SK-N-SH treated with all-trans-retinoic acid at 6 μM for 48 hours (cell line): ENCODE measurements at regions not wholly inside any gene's neighbourhood (a gene's known extent, or its start where the extent isn't known, plus 50 kb on each side); places are given as distances from the start of the nearest gene placed in this dataset.

Experiments
- ARNTL ChIP-seq: fragments of 450-650 bp; formaldehyde crosslinking; IDR thresholded peaks from 2 replicates; pipeline ENCODE4 v1.5.0; 2020; ENCODE audit warnings: low read depth, mild to moderate bottlenecking, moderate library complexity, borderline replicate concordance
- CSDC2 ChIP-seq: fragments of 250-450 bp; sonication (Bioruptor Pico); IDR thresholded peaks from 2 replicates; pipeline ENCODE4 v1.5.0; 2020; ENCODE audit warnings: mild to moderate bottlenecking, moderate library complexity

DNA sequence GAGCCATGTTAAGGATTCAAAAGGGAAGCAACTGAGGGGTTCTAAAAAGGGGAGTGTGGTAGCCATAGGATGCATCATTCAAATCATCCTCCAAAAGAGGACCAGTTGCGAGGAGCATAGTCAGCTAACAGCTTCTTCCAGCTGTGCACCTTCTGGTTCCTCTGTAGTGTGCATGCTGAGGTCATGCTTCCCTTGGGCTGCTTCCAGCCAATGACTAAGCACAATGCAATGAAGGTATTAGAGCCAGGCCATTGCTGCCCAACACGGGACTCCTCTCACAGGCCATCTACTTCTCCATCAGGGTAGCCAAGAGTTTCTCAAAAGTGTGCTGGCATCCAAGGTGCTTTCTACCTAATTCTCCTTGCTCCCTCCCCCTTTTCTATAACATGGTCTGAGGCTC, 69.2 kb upstream of the ARID2 start:
- TF ChIP-seq CSDC2 (no peak), ARNTL (CRISPR knock-in tag) (no peak)
